DND-41 (cell line): ENCODE measurements at regions not wholly inside any gene's neighbourhood (a gene's known extent, or its start where the extent isn't known, plus 50 kb on each side); places are given as distances from the start of the nearest gene placed in this dataset.

Source experiments
- ATAC-seq: fragments of 200-7000 bp; cut with Tn5 transposase; 3 replicates; pipeline ENCODE4 v1.9.1; 2021; ENCODE audit warnings: low read depth; ENCODE audit not compliant: insufficient read depth
- DNase-seq: peaks from one replicate; pipeline ENCODE4 v3.0.0-alpha.2; 2020
- H2AFZ ChIP-seq: 2 replicates; pipeline ENCODE4 v1.6.0; 2012; ENCODE audit warnings: low read depth, low read length
- H3K27ac ChIP-seq: 2 replicates; pipeline ENCODE4 v1.5.1; 2012; ENCODE audit warnings: low read length, inconsistent platforms
- H3K27me3 ChIP-seq: fragments of 200-600 bp; sonication (generic); 2 replicates; pipeline ENCODE4 v1.6.0; 2012; ENCODE audit warnings: low read length, mild to moderate bottlenecking, inconsistent platforms; ENCODE audit not compliant: insufficient read depth, poor library complexity
- H3K36me3 ChIP-seq: 2 replicates; pipeline ENCODE4 v1.5.1; 2012; ENCODE audit warnings: low read length, inconsistent platforms; ENCODE audit not compliant: insufficient read depth
- H3K4me1 ChIP-seq: 2 replicates; pipeline ENCODE4 v1.5.1; 2012; ENCODE audit warnings: mild to moderate bottlenecking, low read length; ENCODE audit not compliant: insufficient read depth
- H3K4me2 ChIP-seq: 2 replicates; pipeline ENCODE4 v1.6.0; 2012; ENCODE audit warnings: mild to moderate bottlenecking, moderate library complexity, low read length, inconsistent platforms; ENCODE audit not compliant: insufficient read depth
- H3K4me3 ChIP-seq, 2 experiments: fragments of 200-600 bp in 1 of 2; shearing (Covaris generic) in 1 of 2; 2 replicates each; pipeline ENCODE4 v1.5.1; 2012 to 2016; ENCODE audit warnings: inconsistent platforms in 2 of 2, low read length in 2 of 2, mild to moderate bottlenecking in 2 of 2, low read depth in 1 of 2, moderate library complexity in 1 of 2
- H3K79me2 ChIP-seq: 2 replicates; pipeline ENCODE4 v1.6.0; 2012; ENCODE audit warnings: low read length, inconsistent platforms; ENCODE audit not compliant: insufficient read depth
- H3K9ac ChIP-seq: 2 replicates; pipeline ENCODE4 v1.6.0; 2012; ENCODE audit warnings: low read depth, mild to moderate bottlenecking, inconsistent platforms, low read length, moderate library complexity
- H3K9me3 ChIP-seq: 2 replicates; pipeline ENCODE4 v1.5.1; 2012; ENCODE audit warnings: low read length, moderate library complexity, mild to moderate bottlenecking, inconsistent platforms; ENCODE audit not compliant: insufficient read depth, severe bottlenecking
- H4K20me1 ChIP-seq: 2 replicates; pipeline ENCODE4 v1.6.0; 2012; ENCODE audit warnings: low read length; ENCODE audit not compliant: insufficient read depth
- EZH2 ChIP-seq: IDR thresholded peaks from 3 replicates; pipeline ENCODE4 v1.6.1; 2012; ENCODE audit warnings: borderline replicate concordance, low read depth, mild to moderate bottlenecking, moderate library complexity, low read length, inconsistent platforms; ENCODE audit not compliant: severe bottlenecking
- TF ChIP-seq, protein P1 (sequence below): IDR thresholded peaks from 2 replicates; pipeline ENCODE4 v1.5.1; 2012; ENCODE audit warnings: borderline replicate concordance, low read length, moderate library complexity, mild to moderate bottlenecking; ENCODE audit not compliant: poor library complexity, severe bottlenecking; ENCODE audit errors: extremely low read depth

DNA sequence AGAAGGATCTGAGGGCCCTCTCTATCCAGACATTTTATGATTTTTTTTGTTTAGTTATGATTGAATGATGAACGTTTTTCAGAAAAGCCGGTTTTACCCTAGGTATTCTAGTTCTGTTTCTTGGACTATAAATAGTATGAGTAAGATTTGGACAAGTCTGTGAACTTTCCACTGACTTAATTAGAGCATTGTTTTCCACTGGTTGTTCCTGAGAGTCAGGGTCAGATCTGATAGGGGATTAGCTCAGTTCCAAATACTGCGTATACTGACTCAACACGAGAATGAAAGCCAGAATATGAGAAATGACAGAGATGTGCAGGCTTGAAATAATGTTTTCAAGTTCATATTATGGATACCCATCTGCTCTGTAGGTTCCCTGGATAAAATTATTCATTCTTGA is 361.6 kb downstream of the AEBP2 start:
- Histone ChIP-seq H3K36me3 (no peaks in the 10 kb centered on the region), H3K4me3 (no peak overlapping the region), H3K79me2 (no peaks in the 10 kb centered on the region), H4K20me1 (no peaks in the 10 kb centered on the region), H2AFZ (no peak overlapping the region), H3K27ac (no peak overlapping the region), H3K4me1 (no peaks in the 10 kb centered on the region), H3K9ac (no peak overlapping the region), H3K4me2 (no peak overlapping the region), H3K27me3 (no peaks in the 10 kb centered on the region), H3K9me3 (no peaks in the 10 kb centered on the region)
- no peak for ATAC-seq
- TF ChIP-seq, protein P1, sequence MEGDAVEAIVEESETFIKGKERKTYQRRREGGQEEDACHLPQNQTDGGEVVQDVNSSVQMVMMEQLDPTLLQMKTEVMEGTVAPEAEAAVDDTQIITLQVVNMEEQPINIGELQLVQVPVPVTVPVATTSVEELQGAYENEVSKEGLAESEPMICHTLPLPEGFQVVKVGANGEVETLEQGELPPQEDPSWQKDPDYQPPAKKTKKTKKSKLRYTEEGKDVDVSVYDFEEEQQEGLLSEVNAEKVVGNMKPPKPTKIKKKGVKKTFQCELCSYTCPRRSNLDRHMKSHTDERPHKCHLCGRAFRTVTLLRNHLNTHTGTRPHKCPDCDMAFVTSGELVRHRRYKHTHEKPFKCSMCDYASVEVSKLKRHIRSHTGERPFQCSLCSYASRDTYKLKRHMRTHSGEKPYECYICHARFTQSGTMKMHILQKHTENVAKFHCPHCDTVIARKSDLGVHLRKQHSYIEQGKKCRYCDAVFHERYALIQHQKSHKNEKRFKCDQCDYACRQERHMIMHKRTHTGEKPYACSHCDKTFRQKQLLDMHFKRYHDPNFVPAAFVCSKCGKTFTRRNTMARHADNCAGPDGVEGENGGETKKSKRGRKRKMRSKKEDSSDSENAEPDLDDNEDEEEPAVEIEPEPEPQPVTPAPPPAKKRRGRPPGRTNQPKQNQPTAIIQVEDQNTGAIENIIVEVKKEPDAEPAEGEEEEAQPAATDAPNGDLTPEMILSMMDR: no peak
- TF ChIP-seq EZH2: no peak
- no peak for DNase-seq

GRCh38 chr12:19801941-19802340 is 362.6 kb downstream of the AEBP2 start:
- Histone ChIP-seq H3K79me2 (no peaks in the 10 kb centered on the region), H3K4me3 (no peak overlapping the region), H2AFZ (no peak overlapping the region), H3K9me3 (no peaks in the 10 kb centered on the region), H3K27ac (no peak overlapping the region), H4K20me1 (no peaks in the 10 kb centered on the region), H3K27me3 (no peaks in the 10 kb centered on the region), H3K4me2 (no peak overlapping the region), H3K9ac (no peak overlapping the region), H3K36me3 (no peaks in the 10 kb centered on the region), H3K4me1 (no peaks in the 10 kb centered on the region)
- DNase-seq: no peak
- TF ChIP-seq, protein P1: no peak
- TF ChIP-seq EZH2: no peak
- ATAC-seq: no peak

- Histone ChIP-seq H3K4me3 (no peak overlapping the region), H3K27me3 (no peaks in the 10 kb centered on the region), H3K9me3 (no peaks in the 10 kb centered on the region), H3K4me1 (no peaks in the 10 kb centered on the region), H3K4me2 (no peak overlapping the region), H4K20me1 (no peaks in the 10 kb centered on the region), H2AFZ (no peak overlapping the region), H3K79me2 (no peaks in the 10 kb centered on the region), H3K36me3 (no peaks in the 10 kb centered on the region), H3K9ac (no peak overlapping the region), H3K27ac (no peak overlapping the region)
- ATAC-seq (no peak), DNase-seq (no peak)
- TF ChIP-seq, protein P1: no peak
- no peak for TF ChIP-seq EZH2
Observed at GRCh38 chr12:19802915-19803314, 363.6 kb downstream of the AEBP2 start.

DNA sequence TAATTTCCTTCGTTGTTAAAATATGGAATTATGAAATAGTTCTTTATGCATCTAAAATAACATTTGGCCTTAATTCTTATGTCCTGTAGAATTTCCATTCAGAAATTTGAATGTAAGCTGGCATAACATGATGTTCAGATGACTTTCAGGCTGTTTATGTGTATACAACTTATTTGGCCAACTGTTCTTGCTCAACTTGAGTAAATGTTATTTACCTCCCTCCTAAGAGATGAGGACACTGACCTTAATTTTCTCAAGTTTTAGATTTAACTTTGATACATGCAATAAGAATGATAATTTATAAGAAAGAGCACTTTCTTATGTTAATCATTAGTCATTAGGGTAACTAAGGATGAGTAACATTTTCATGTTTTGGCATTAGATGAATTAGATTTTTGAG is 365.4 kb downstream of the AEBP2 start:
- no peaks in the 10 kb centered on the region for H4K20me1 ChIP-seq
- TF ChIP-seq, protein P1: no peak
- TF ChIP-seq EZH2: no peak

More for the DNA sequence above, 365.4 kb downstream of the AEBP2 start:
- H3K27me3 ChIP-seq: no peaks in the 10 kb centered on the region
- no peak overlapping the region for H3K27ac ChIP-seq
- no peak overlapping the region for H3K9ac ChIP-seq
- H3K4me2 ChIP-seq: no peak overlapping the region
- no peaks in the 10 kb centered on the region for H3K36me3 ChIP-seq
- H3K4me3 ChIP-seq: no peak overlapping the region
- H2AFZ ChIP-seq: no peak overlapping the region
- no peaks in the 10 kb centered on the region for H3K9me3 ChIP-seq
- H3K4me1 ChIP-seq: no peaks in the 10 kb centered on the region
- DNase-seq: no peak
- no peaks in the 10 kb centered on the region for H3K79me2 ChIP-seq
- ATAC-seq: no peak
